ENCODE measurements at regions not wholly inside any gene's neighbourhood (a gene's known extent, or its start where the extent isn't known, plus 50 kb on each side); places are given as distances from the start of the nearest gene placed in this dataset.

DNA sequence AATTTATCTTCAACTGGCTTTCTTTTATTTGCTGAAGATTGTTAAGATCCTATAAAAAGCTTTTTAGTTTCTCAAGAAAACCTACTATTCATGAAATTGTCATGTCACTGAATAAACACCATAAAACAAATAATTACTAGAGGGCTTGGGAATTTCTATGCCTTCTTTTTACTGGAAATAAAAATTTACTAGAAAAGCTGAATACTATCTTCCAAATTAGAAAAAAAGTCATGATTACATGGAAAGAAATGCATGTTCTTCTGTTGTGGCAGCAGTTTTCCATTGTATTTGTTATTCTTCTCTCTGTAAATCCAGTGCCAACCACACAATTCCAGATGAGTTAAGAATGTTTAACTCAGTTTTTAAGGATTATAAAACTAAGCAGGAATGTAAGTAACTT, 153.8 kb downstream of the RAP2B start:
- TF ChIP-seq, protein P1, sequence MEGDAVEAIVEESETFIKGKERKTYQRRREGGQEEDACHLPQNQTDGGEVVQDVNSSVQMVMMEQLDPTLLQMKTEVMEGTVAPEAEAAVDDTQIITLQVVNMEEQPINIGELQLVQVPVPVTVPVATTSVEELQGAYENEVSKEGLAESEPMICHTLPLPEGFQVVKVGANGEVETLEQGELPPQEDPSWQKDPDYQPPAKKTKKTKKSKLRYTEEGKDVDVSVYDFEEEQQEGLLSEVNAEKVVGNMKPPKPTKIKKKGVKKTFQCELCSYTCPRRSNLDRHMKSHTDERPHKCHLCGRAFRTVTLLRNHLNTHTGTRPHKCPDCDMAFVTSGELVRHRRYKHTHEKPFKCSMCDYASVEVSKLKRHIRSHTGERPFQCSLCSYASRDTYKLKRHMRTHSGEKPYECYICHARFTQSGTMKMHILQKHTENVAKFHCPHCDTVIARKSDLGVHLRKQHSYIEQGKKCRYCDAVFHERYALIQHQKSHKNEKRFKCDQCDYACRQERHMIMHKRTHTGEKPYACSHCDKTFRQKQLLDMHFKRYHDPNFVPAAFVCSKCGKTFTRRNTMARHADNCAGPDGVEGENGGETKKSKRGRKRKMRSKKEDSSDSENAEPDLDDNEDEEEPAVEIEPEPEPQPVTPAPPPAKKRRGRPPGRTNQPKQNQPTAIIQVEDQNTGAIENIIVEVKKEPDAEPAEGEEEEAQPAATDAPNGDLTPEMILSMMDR (IDR thresholded peaks at IDR 0.05) = no peak
- TF ChIP-seq EZH2 (IDR thresholded peaks at IDR 0.05; ENCODE audit: borderline replicate concordance, insufficient read depth, low read depth, low read length, poor library complexity, severe bottlenecking) = no peak
